ENCODE measurements at regions not wholly inside any gene's neighbourhood (a gene's known extent, or its start where the extent isn't known, plus 50 kb on each side); places are given as distances from the start of the nearest gene placed in this dataset.
"Not testable (repeated sequence)": the region's sequence is repeated elsewhere in the genome, so short reads cannot be mapped to it uniquely, and the experiment has no call there.

DNA sequence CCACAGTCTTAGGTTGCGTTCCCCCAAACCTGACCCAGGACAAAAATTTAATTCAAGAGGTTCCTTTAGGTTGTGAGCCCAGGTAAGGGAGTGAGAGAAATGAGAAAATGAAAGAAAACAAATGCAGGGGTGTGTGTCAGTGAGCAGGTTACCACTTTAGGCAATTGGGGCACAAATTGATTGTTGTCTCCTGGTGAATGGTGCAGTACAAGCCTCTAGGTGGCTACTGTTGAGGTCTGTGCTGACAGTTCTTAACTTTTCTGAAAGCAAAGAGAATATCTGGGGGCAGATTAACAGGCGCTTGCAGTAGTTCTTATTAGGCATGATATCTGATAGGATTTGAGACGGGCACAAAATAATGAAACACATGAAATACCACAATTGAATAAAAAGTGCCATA, 894.6 kb downstream of the FAM181B start:
- Histone ChIP-seq H3K27me3 (ENCODE audit: control insufficient read depth, insufficient read depth) (no peaks in the 10 kb centered on the region), H3K4me1 (ENCODE audit: control insufficient read depth, insufficient read depth, low read length) (peaks cover 2% of the 10 kb centered on the region), H3K9me3 (ENCODE audit: control insufficient read depth, low read length) (no peaks in the 10 kb centered on the region), H3K27ac (ENCODE audit: low read length) (no peak overlapping the region), H3K4me3 (ENCODE audit: low read length) (no peak overlapping the region)
- 93% methylated on average over 3 of the region's 3 CpGs for WGBS
- no peak for DNase-seq
- ATAC-seq, result no peak
- intact Hi-C loops (cut with DNase I), result no loop called here

DNA sequence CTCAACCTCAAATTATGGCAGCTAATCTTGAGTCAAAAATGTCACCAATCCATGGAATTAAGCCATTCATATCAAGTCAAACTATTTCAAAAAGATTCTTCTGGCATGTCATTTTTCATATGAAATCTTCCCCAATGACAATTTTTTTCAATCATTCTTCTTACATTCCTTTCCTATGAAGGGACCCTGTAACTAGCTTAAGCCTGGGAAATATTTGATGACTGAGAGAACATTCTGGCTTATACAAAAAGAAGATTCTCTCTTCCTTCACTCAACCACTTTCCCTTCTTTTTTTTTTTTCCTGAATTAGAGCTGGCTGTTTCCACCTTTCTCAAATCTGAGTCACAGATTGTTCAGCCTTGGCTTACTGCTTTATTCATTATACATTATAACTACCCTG, 903.7 kb downstream of the FAM181B start:
- ATAC-seq (no peak), DNase-seq (no peak)
- Histone ChIP-seq H3K27me3 (ENCODE audit: control insufficient read depth, insufficient read depth) (no peaks in the 10 kb centered on the region), H3K4me3 (ENCODE audit: low read length) (no peak overlapping the region), H3K9me3 (ENCODE audit: control insufficient read depth, low read length) (no peaks in the 10 kb centered on the region), H3K4me1 (ENCODE audit: control insufficient read depth, insufficient read depth, low read length) (no peaks in the 10 kb centered on the region), H3K27ac (ENCODE audit: low read length) (no peak overlapping the region)
- intact Hi-C loops (cut with DNase I), result no loop called here

DNA sequence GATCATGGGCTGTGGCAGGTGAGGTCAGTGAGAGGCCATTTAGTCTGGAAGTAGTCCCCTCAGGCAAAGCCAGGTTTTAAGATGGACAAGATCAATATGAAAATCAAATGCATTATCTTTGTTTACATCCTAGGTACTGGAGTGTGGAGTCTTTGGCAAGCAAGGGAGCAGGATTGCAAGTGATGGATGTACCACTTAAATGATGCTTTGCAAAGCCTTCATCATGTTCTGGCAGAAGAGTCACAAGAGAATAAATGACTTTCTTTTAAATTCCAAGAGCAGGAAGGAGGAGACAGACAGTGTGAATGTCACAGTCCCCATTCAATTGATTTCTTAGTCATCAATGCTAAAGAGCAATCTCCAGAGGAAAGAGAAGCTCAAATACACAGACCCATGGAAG, 908.3 kb downstream of the FAM181B start:
- intact Hi-C loops (cut with DNase I), result no loop called here
- Histone ChIP-seq H3K27ac (ENCODE audit: low read length) (no peak overlapping the region), H3K9me3 (ENCODE audit: control insufficient read depth, low read length) (no peaks in the 10 kb centered on the region), H3K4me3 (ENCODE audit: low read length) (no peak overlapping the region), H3K4me1 (ENCODE audit: control insufficient read depth, insufficient read depth, low read length) (no peaks in the 10 kb centered on the region), H3K27me3 (ENCODE audit: control insufficient read depth, insufficient read depth) (no peaks in the 10 kb centered on the region)
- DNase-seq (no peak), ATAC-seq (no peak)

DNA sequence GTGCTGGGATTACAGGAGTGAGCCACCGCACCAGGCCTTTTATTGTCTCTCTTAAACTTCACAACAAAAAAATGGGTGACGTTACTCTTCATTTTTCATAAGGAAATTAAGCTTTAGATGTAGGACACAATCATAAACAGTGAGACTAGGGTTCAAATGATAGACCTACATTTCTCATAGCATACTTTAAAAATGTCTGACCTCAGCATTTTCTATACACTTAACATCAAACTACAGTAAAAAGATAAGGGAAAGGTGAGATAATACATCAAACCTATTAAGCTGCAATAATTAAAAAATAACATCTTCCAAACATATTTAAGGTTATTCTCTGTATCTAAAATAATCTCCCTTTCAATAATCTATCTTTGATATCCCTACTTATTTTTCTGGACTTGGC, 914.2 kb downstream of the FAM181B start:
- no peaks in the 10 kb centered on the region for H3K4me1 ChIP-seq (ENCODE audit: control insufficient read depth, insufficient read depth, low read length)
- no peaks in the 10 kb centered on the region for H3K27me3 ChIP-seq (ENCODE audit: control insufficient read depth, insufficient read depth)
- ATAC-seq (no peak), DNase-seq (no peak)
- no peaks in the 10 kb centered on the region for H3K9me3 ChIP-seq (ENCODE audit: control insufficient read depth, low read length)
- H3K4me3 ChIP-seq (ENCODE audit: low read length), result no peak overlapping the region
- 74% methylated on average over 2 of the region's 2 CpGs for WGBS
- intact Hi-C loops (cut with DNase I), result no loop called here
- no peak overlapping the region for H3K27ac ChIP-seq (ENCODE audit: low read length)

DNA sequence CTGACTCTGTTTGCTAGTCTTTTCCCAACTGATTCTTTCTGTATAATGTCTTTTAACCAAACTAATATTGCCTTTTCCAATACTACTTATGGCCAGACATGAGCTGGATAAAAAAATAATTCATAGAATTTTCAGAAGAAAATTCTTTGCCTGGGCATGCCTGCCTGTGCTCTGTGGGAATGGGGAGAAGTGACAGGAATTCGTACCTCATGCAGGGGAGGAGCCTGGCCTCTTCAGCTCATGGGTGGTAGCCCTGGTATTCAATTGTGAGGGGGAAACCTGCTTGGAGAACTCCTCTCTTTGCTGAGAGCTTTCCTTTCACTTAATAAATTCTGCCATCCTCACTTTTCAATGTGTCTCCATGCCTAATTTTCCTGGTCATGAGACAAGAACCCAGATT, 928.8 kb downstream of the FAM181B start:
- 53% methylated on average over 1 of the region's 1 CpG for WGBS
- H3K9me3 ChIP-seq (ENCODE audit: control insufficient read depth, low read length), result no peaks in the 10 kb centered on the region
- ATAC-seq, result no peak
- intact Hi-C loops (cut with DNase I), result no loop called here
- no peaks in the 10 kb centered on the region for H3K4me1 ChIP-seq (ENCODE audit: control insufficient read depth, insufficient read depth, low read length)
- no peak for DNase-seq
- H3K27ac ChIP-seq (ENCODE audit: low read length), result no peak overlapping the region
- H3K4me3 ChIP-seq (ENCODE audit: low read length), result no peak overlapping the region
- H3K27me3 ChIP-seq (ENCODE audit: control insufficient read depth, insufficient read depth), result no peaks in the 10 kb centered on the region

DNA sequence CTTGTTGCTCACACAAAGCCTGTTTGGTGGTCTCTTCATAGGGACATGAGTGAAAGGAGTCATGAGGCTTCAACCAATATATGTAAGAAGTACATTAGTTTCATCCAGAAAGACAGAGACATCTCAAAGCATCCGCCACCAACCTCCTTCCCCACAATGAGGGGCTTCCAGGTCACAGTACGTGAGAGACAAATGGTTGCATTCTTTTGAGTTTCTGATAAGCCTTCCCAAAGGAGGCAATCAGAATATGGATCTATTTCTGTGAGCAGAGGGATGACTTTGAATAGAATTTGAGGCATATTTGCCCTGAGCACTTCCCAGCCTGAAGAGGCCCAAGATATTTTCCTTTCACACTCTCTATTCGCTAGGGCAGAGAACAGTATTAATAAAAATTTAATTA, 931.1 kb downstream of the FAM181B start:
- H3K4me1 ChIP-seq (ENCODE audit: control insufficient read depth, insufficient read depth, low read length), result no peaks in the 10 kb centered on the region
- DNase-seq (no peak), ATAC-seq (no peak)
- H3K27ac ChIP-seq (ENCODE audit: low read length), result no peak overlapping the region
- intact Hi-C loops (cut with DNase I), result no loop called here
- 68% methylated on average over 3 of the region's 3 CpGs for WGBS
- H3K9me3 ChIP-seq (ENCODE audit: control insufficient read depth, low read length), result no peaks in the 10 kb centered on the region
- no peak overlapping the region for H3K4me3 ChIP-seq (ENCODE audit: low read length)
- H3K27me3 ChIP-seq (ENCODE audit: control insufficient read depth, insufficient read depth), result no peaks in the 10 kb centered on the region

DNA sequence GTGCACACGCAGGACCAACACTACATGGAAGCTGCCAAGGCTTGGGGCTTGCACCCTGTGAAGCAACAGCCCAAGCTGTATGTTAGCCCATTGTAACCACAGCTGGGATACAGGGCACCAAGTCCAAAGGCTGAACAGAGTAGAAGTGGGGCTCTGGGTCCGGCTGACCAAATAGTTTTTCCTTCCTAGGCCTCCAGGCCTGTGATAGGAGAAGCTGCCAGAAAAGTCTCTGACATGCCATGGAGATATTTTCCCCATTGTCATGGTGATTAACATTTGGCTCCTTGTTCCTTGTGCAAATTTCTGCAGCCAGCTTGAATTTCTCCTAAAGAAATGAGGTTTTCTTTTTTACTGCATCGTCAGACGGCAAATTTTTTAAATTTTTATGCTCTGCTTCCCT, 941.2 kb downstream of the FAM181B start:
- intact Hi-C loops (cut with DNase I), result no loop called here
- Histone ChIP-seq H3K4me3 (ENCODE audit: low read length) (no peak overlapping the region), H3K4me1 (ENCODE audit: control insufficient read depth, insufficient read depth, low read length) (no peaks in the 10 kb centered on the region), H3K9me3 (ENCODE audit: control insufficient read depth, low read length) (no peaks in the 10 kb centered on the region), H3K27me3 (ENCODE audit: control insufficient read depth, insufficient read depth) (no peaks in the 10 kb centered on the region), H3K27ac (ENCODE audit: low read length) (no peak overlapping the region)
- ATAC-seq (no peak), DNase-seq (no peak)
- WGBS, result 51% methylated on average over 4 of the region's 4 CpGs

DNA sequence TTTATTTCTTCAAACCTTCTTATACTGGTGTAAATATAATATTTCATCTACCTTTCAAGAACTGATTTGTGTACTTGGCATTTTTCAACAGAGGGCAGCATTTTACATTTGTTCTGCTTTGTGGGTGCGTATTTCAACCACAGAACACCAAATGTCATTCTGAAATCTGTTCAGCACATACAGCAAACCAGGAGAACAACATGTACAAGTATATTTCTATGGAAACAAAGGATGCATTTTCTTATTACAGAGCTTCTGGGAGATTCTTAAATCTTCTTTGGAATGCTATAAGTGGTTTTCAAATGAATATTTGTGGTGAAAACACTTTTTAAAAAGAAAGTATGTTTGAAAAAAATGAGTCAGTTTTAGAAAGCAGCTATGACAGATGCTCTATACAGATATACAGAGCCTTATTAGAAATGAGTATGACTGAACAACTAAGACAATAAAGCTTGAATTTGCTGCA, 946.0 kb downstream of the FAM181B start:
- H3K27ac ChIP-seq (ENCODE audit: low read length), result no peak overlapping the region
- H3K9me3 ChIP-seq (ENCODE audit: control insufficient read depth, low read length), result no peaks in the 10 kb centered on the region
- DNase-seq (no peak), ATAC-seq (no peak)
- no peaks in the 10 kb centered on the region for H3K27me3 ChIP-seq (ENCODE audit: control insufficient read depth, insufficient read depth)
- intact Hi-C loops (cut with DNase I), result loop anchor here in 2 of 4 donors (2.0 kb wide), 1 partner anchor 23 kb away; no protein-coding TSS in a partner anchor
- 39% methylated on average over 1 of the region's 1 CpG for WGBS
- H3K4me3 ChIP-seq (ENCODE audit: low read length), result no peak overlapping the region
- no peaks in the 10 kb centered on the region for H3K4me1 ChIP-seq (ENCODE audit: control insufficient read depth, insufficient read depth, low read length)

DNA sequence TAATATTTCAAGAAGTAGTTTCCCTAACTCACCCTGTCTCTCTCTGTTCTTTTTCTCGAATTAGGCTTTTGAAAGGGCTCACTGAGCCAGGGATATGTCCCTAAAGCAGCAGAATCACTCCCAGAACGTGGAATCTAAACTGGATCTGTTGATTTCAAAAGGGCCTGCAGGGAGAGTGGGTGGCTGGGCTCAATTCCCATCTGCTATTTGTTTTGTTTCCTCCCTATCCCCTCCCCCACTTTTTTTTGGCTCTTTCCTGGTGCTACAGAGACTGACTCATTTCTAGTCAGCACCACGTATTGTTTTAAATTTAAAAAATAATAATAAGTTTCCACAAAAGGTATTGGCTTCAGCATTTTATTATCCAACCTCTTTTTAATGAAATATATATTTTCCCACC, 961.5 kb downstream of the FAM181B start:
- ATAC-seq, result peak; percentile 26 to 51
- DNase-seq, result peak in 1 of 3 donors; percentile 14
- H3K4me1 ChIP-seq (ENCODE audit: control insufficient read depth, insufficient read depth, low read length), result no peaks in the 10 kb centered on the region
- H3K9me3 ChIP-seq (ENCODE audit: control insufficient read depth, low read length), result no peaks in the 10 kb centered on the region
- intact Hi-C loops (cut with DNase I), result no loop called here
- no peaks in the 10 kb centered on the region for H3K27me3 ChIP-seq (ENCODE audit: control insufficient read depth, insufficient read depth)
- H3K27ac ChIP-seq (ENCODE audit: low read length), result no peak overlapping the region
- no peak overlapping the region for H3K4me3 ChIP-seq (ENCODE audit: low read length)
- WGBS, result 25% methylated on average over 3 of the region's 3 CpGs

DNA sequence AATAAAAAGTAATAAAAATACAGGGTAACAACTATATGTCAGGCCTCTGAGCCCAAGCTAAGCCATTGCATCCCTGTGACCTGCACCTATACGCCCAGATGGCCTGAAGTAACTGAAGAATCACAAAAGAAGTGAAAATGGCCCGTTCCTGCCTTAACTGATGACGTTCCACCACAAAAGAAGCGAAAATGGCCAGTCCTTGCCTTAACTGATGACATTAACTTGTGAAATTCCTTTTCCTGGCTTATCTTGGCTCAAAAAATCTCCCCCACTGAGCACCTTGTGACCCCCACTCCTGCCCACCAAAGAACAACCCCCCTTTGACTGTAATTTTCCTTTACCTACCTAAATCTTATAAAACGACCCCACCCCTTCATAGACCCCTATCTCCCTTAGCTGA, 963.8 kb downstream of the FAM181B start:
- H3K9me3 ChIP-seq (ENCODE audit: control insufficient read depth, low read length); ATAC-seq; H3K27me3 ChIP-seq (ENCODE audit: control insufficient read depth, insufficient read depth); H3K4me1 ChIP-seq (ENCODE audit: control insufficient read depth, insufficient read depth, low read length); intact Hi-C loops (cut with DNase I); H3K4me3 ChIP-seq (ENCODE audit: low read length); H3K27ac ChIP-seq (ENCODE audit: low read length); DNase-seq: not testable (repeated sequence)
- WGBS, result 51% methylated on average over 5 of the region's 5 CpGs

DNA sequence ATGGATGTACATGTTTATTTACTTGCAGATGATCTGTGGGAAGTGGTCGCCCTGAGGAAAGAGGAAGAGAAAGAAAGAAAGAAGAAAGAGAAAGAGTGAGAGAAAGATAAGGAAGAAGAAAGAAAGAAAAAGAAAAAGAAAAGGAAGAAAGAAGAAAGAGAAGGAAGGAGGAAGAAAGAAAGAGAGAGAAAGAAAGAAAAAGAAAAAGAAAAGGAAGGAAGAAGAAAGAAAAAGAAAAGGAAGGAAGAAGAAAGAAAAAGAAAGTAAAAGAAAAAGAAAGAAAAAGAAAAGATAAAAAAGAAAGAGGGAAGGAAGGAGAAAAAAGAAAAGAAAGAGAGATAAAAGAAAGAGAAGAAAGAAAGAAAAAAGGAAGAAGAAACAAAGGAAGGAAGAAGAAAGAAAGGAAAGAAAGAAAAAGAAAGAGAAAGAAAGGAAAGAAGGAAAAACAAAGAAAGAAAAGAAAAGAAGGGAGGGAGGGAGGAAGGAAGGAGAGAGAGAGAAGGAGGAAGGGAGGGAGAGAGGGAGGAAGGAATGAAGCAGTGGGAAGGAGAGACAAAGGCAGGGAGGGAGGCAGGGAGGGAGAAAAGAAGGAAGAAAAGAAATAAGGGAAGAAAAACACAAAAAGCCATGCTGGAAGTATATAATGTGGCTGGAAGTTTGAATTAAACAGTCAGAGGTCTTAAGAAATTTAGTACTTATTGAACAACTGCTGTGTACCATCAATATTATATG, 976.6 kb downstream of the FAM181B start:
- intact Hi-C loops (cut with DNase I), result no loop called here
- Histone ChIP-seq H3K4me1 (ENCODE audit: control insufficient read depth, insufficient read depth, low read length) (no peaks in the 10 kb centered on the region), H3K9me3 (ENCODE audit: control insufficient read depth, low read length) (no peaks in the 10 kb centered on the region), H3K27ac (ENCODE audit: low read length) (no peak overlapping the region), H3K4me3 (ENCODE audit: low read length) (no peak overlapping the region), H3K27me3 (ENCODE audit: control insufficient read depth, insufficient read depth) (no peaks in the 10 kb centered on the region)
- ATAC-seq (no peak), DNase-seq (no peak)
- WGBS, result 77% methylated on average over 1 of the region's 1 CpG

DNA sequence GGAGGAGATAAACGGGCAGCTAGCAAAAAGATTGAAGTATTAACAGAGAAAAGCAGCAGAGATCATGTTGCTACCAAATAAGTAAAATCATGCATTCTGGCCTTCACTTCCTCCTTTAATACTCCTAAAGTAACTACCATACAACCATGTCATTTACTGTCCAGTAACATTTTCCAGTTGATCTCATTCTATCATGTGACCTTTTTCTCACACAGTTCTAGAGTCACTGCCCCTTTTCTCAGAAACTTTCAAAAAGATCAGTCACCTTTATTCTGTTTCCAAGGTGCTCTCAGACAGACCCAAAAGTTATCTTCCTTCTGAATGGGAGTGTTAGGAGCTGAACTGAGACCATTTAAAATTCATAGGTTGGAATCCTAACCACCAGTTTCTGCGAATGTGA, 984.4 kb downstream of the FAM181B start:
- Histone ChIP-seq H3K9me3 (ENCODE audit: control insufficient read depth, low read length) (no peaks in the 10 kb centered on the region), H3K4me3 (ENCODE audit: low read length) (no peak overlapping the region), H3K27me3 (ENCODE audit: control insufficient read depth, insufficient read depth) (no peaks in the 10 kb centered on the region), H3K27ac (ENCODE audit: low read length) (no peak overlapping the region), H3K4me1 (ENCODE audit: control insufficient read depth, insufficient read depth, low read length) (no peaks in the 10 kb centered on the region)
- DNase-seq, result no peak
- intact Hi-C loops (cut with DNase I), result no loop called here
- ATAC-seq, result no peak
- 80% methylated on average over 2 of the region's 2 CpGs for WGBS
